Nephron progenitor cell (in vitro differentiated cells): ENCODE measurements at regions not wholly inside any gene's neighbourhood (a gene's known extent, or its start where the extent isn't known, plus 50 kb on each side); places are given as distances from the start of the nearest gene placed in this dataset.

Experiments
- DNase-seq: peaks from one replicate; pipeline ENCODE4 v3.0.0; 2021
- H3K27ac Mint-ChIP-seq: 2 replicates; pipeline ENCODE4 v1.8.0; 2021; ENCODE audit warnings: mild to moderate bottlenecking, moderate library complexity, mixed read lengths
- H3K27me3 Mint-ChIP-seq: 2 replicates; pipeline ENCODE4 v1.8.0; 2021; ENCODE audit warnings: mild to moderate bottlenecking, low read depth, mixed read lengths; ENCODE audit not compliant: poor library complexity
- H3K36me3 Mint-ChIP-seq: 2 replicates; pipeline ENCODE4 v1.8.0; 2021; ENCODE audit warnings: low read depth, mixed read lengths
- H3K4me1 Mint-ChIP-seq: 2 replicates; pipeline ENCODE4 v1.8.0; 2021; ENCODE audit warnings: mixed read lengths
- H3K4me3 Mint-ChIP-seq: 2 replicates; pipeline ENCODE4 v1.8.0; 2021; ENCODE audit warnings: mild to moderate bottlenecking, moderate library complexity, mixed read lengths
- H3K9me3 Mint-ChIP-seq: 2 replicates; pipeline ENCODE4 v1.8.0; 2021; ENCODE audit warnings: mild to moderate bottlenecking, moderate library complexity, mixed read lengths
- CTCF ChIP-seq: fragments of 200-600 bp; sonication (generic); IDR thresholded peaks from 2 replicates; pipeline ENCODE4 v1.5.0; 2021; ENCODE audit warnings: antibody characterized with exemption

GRCh38 chr2:199144546-199144945 is 313.2 kb downstream of the SATB2 start:
- H3K4me1 Mint-ChIP-seq, result no peaks in the 10 kb centered on the region
- H3K4me3 Mint-ChIP-seq, result no peak overlapping the region
- no peak for TF ChIP-seq CTCF

GRCh38 chr2:199144036-199144435 is 313.7 kb downstream of the SATB2 start:
- no peaks in the 10 kb centered on the region for H3K4me1 Mint-ChIP-seq
- peaks cover 33% of the 10 kb centered on the region for H3K9me3 Mint-ChIP-seq
- H3K4me3 Mint-ChIP-seq, result no peak overlapping the region
- DNase-seq, result no peak
- no peak overlapping the region for H3K27ac Mint-ChIP-seq
- peaks cover 4% of the 10 kb centered on the region for H3K27me3 Mint-ChIP-seq
- no peak for TF ChIP-seq CTCF
- peaks cover 3% of the 10 kb centered on the region for H3K36me3 Mint-ChIP-seq

More at GRCh38 chr2:199144546-199144945, 313.2 kb downstream of the SATB2 start:
- no peak for DNase-seq
- H3K27ac Mint-ChIP-seq, result no peak overlapping the region
- peaks cover 4% of the 10 kb centered on the region for H3K27me3 Mint-ChIP-seq
- peaks cover 3% of the 10 kb centered on the region for H3K36me3 Mint-ChIP-seq
- H3K9me3 Mint-ChIP-seq, result peaks cover 33% of the 10 kb centered on the region

- no peak for TF ChIP-seq CTCF
- H3K27ac Mint-ChIP-seq, result no peak overlapping the region
- no peaks in the 10 kb centered on the region for H3K36me3 Mint-ChIP-seq
- no peaks in the 10 kb centered on the region for H3K27me3 Mint-ChIP-seq
- H3K4me1 Mint-ChIP-seq, result peaks cover 16% of the 10 kb centered on the region
- DNase-seq, result no peak
- peaks cover 21% of the 10 kb centered on the region for H3K9me3 Mint-ChIP-seq
- no peak overlapping the region for H3K4me3 Mint-ChIP-seq
Measured at GRCh38 chr2:199136681-199137080, 321.1 kb downstream of the SATB2 start.

GRCh38 chr2:199136242-199136641 is 321.5 kb downstream of the SATB2 start:
- TF ChIP-seq CTCF, result no peak
- Mint-ChIP-seq H3K36me3 (no peaks in the 10 kb centered on the region), H3K27ac (no peak overlapping the region), H3K27me3 (no peaks in the 10 kb centered on the region), H3K4me1 (peaks cover 20% of the 10 kb centered on the region), H3K4me3 (no peak overlapping the region), H3K9me3 (peaks cover 16% of the 10 kb centered on the region)
- no peak for DNase-seq

- TF ChIP-seq CTCF, result no peak
- no peak for DNase-seq
- no peaks in the 10 kb centered on the region for H3K9me3 Mint-ChIP-seq
- H3K4me1 Mint-ChIP-seq, result peaks cover 35% of the 10 kb centered on the region
- no peak overlapping the region for H3K4me3 Mint-ChIP-seq
- peak overlapping the region; percentile 62 for H3K27ac Mint-ChIP-seq
- H3K36me3 Mint-ChIP-seq, result no peaks in the 10 kb centered on the region
- no peaks in the 10 kb centered on the region for H3K27me3 Mint-ChIP-seq
Measured at GRCh38 chr2:199131876-199132275, 325.9 kb downstream of the SATB2 start.

- Mint-ChIP-seq H3K27me3 (no peaks in the 10 kb centered on the region), H3K36me3 (no peaks in the 10 kb centered on the region), H3K9me3 (no peaks in the 10 kb centered on the region), H3K4me3 (no peak overlapping the region), H3K27ac (peak overlapping the region; percentile 62), H3K4me1 (peaks cover 33% of the 10 kb centered on the region)
- DNase-seq, result no peak
- no peak for TF ChIP-seq CTCF
Measured at GRCh38 chr2:199131136-199131655, 326.5 kb downstream of the SATB2 start.
